IMR-90 (cell line): ENCODE measurements at regions not wholly inside any gene's neighbourhood (a gene's known extent, or its start where the extent isn't known, plus 50 kb on each side); places are given as distances from the start of the nearest gene placed in this dataset.

ENCODE experiments used
- ATAC-seq: fragments of 200-7000 bp; cut with Tn5 transposase; 2 replicates; pipeline ENCODE4 v1.9.1; 2020; ENCODE audit warnings: low read depth, mild to moderate bottlenecking, moderate library complexity
- BruUV-seq: library from RNA; stranded (reverse); fragments of 400-500 nt; replicated peaks from 2 replicates; lab custom pipeline; 2021; lab: Mats Ljungman, UMichigan
- CTCF ChIA-PET: fragments of 300-600 bp; formaldehyde crosslinking; extraction: SDS; loops from one replicate; lab custom pipeline; 2021; ENCODE audit warnings: antibody characterized with exemption; lab: Yijun Ruan, JAX
- POLR2A ChIA-PET: fragments of 300-600 bp; sonication (Branson Sonifier 250); formaldehyde crosslinking; loops from one replicate; lab custom pipeline; 2022; ENCODE audit warnings: antibody characterized with exemption; ENCODE audit not compliant: unreplicated experiment; lab: Charles Lee
- DNase-seq: peaks from one replicate; pipeline ENCODE4 v3.0.0; 2013
- H2AFZ ChIP-seq: replicated peaks from 2 replicates; pipeline ENCODE3; 2013; ENCODE audit warnings: low read length, mild to moderate bottlenecking; ENCODE audit not compliant: poor library complexity
- H2AK5ac ChIP-seq: 2 replicates; pipeline ENCODE4 v1.6.1; 2013; ENCODE audit warnings: low read depth, low read length, inconsistent platforms
- H2AK9ac ChIP-seq: replicated peaks from 2 replicates; pipeline ENCODE3; 2013; ENCODE audit warnings: mild to moderate bottlenecking, low read depth, low read length, moderate library complexity; ENCODE audit not compliant: poor library complexity
- H2BK120ac ChIP-seq: 2 replicates; pipeline ENCODE4 v1.6.1; 2013; ENCODE audit warnings: low read depth, low read length, inconsistent platforms
- H2BK15ac ChIP-seq: 3 replicates; pipeline ENCODE4 v1.6.1; 2013; ENCODE audit warnings: low read depth, low read length, inconsistent platforms
- H2BK20ac ChIP-seq: 2 replicates; pipeline ENCODE4 v1.6.1; 2013; ENCODE audit warnings: low read depth, mild to moderate bottlenecking, inconsistent platforms, low read length, moderate library complexity
- H2BK5ac ChIP-seq: 2 replicates; pipeline ENCODE4 v1.6.1; 2013; ENCODE audit warnings: mild to moderate bottlenecking, low read depth, low read length, inconsistent platforms; ENCODE audit not compliant: poor library complexity, severe bottlenecking
- H3K14ac ChIP-seq: replicated peaks from 2 replicates; pipeline ENCODE4 v1.6.1; 2013; ENCODE audit warnings: low read depth, low read length, inconsistent platforms
- H3K18ac ChIP-seq: 2 replicates; pipeline ENCODE4 v1.6.1; 2013; ENCODE audit warnings: low read depth, low read length, control low read depth
- H3K23ac ChIP-seq: 2 replicates; pipeline ENCODE4 v1.6.1; 2013; ENCODE audit warnings: low read depth, low read length, inconsistent platforms
- H3K27ac ChIP-seq: 2 replicates; pipeline ENCODE4 v1.5.1; 2013; ENCODE audit warnings: mild to moderate bottlenecking, control low read depth, low read length; ENCODE audit not compliant: insufficient read depth
- H3K27me3 ChIP-seq: 2 replicates; pipeline ENCODE4 v1.6.1; 2013; ENCODE audit warnings: low read length; ENCODE audit not compliant: control insufficient read depth, insufficient read depth
- H3K36me3 ChIP-seq: 2 replicates; pipeline ENCODE4 v1.6.1; 2013; ENCODE audit warnings: low read length, mixed read lengths; ENCODE audit not compliant: control insufficient read depth, insufficient read depth
- H3K4ac ChIP-seq: 2 replicates; pipeline ENCODE4 v1.6.1; 2013; ENCODE audit warnings: low read depth, low read length, inconsistent platforms
- H3K4me1 ChIP-seq: 2 replicates; pipeline ENCODE4 v1.6.1; 2013; ENCODE audit warnings: low read length, mixed read lengths; ENCODE audit not compliant: control insufficient read depth, insufficient read depth
- H3K4me2 ChIP-seq: 2 replicates; pipeline ENCODE4 v1.6.1; 2013; ENCODE audit warnings: low read depth, mild to moderate bottlenecking, control low read depth, low read length, moderate library complexity
- H3K4me3 ChIP-seq: 2 replicates; pipeline ENCODE4 v1.5.1; 2013; ENCODE audit warnings: low read depth, mild to moderate bottlenecking, control low read depth, low read length, moderate library complexity; ENCODE audit not compliant: insufficient read depth
- H3K56ac ChIP-seq: 2 replicates; pipeline ENCODE4 v1.6.1; 2013; ENCODE audit warnings: low read length, inconsistent platforms; ENCODE audit not compliant: insufficient read depth; ENCODE audit errors: extremely low read depth
- H3K79me1 ChIP-seq, 2 experiments: 2 replicates each; pipeline ENCODE4 v1.6.1; 2013; ENCODE audit warnings: low read length in 2 of 2, inconsistent platforms in 1 of 2, low read depth in 1 of 2
- H3K9ac ChIP-seq: 2 replicates; pipeline ENCODE4 v1.6.1; 2013; ENCODE audit warnings: low read depth, low read length, control low read depth
- H3K9me1 ChIP-seq: 2 replicates; pipeline ENCODE4 v1.6.1; 2013; ENCODE audit warnings: low read length, inconsistent platforms; ENCODE audit not compliant: insufficient read depth
- H3K9me3 ChIP-seq: 2 replicates; pipeline ENCODE4 v1.6.1; 2013; ENCODE audit warnings: low read length; ENCODE audit not compliant: control insufficient read depth, insufficient read depth
- H4K20me1 ChIP-seq: 2 replicates; pipeline ENCODE4 v1.6.1; 2013; ENCODE audit warnings: low read length, inconsistent platforms; ENCODE audit not compliant: insufficient read depth
- H4K5ac ChIP-seq: 2 replicates; pipeline ENCODE4 v1.6.1; 2013; ENCODE audit warnings: mild to moderate bottlenecking, low read depth, low read length, control low read depth
- H4K8ac ChIP-seq, 2 experiments: 2 replicates each; pipeline ENCODE4 v1.6.1; 2013; ENCODE audit warnings: low read depth in 2 of 2, low read length in 2 of 2, control low read depth in 1 of 2, inconsistent platforms in 1 of 2
- H4K91ac ChIP-seq: 2 replicates; pipeline ENCODE4 v1.6.1; 2013; ENCODE audit warnings: low read depth, low read length, inconsistent platforms; ENCODE audit not compliant: insufficient read depth
- CEBPB ChIP-seq: IDR thresholded peaks from 2 replicates; pipeline ENCODE4 v1.6.1; 2012; ENCODE audit warnings: low read depth, low read length, improper control_type of control experiment
- RAD21 ChIP-seq: IDR thresholded peaks from 2 replicates; pipeline ENCODE4 v1.6.1; 2012; ENCODE audit warnings: low read length, improper control_type of control experiment
- SMC3 ChIP-seq: fragments of 150-350 bp; IDR thresholded peaks from 2 replicates; pipeline ENCODE4 v1.6.1; 2016; ENCODE audit warnings: low read depth, mild to moderate bottlenecking, antibody characterized with exemption, low read length, moderate library complexity
- WGBS, 2 experiments: methylation state at CpG; one replicate each; pipeline versions ENCODE4 v1.1.5 to v1.1.7; 2013; ENCODE audit warnings: missing lambda C conversion rate in 2 of 2; ENCODE audit not compliant: insufficient read length in 1 of 2; ENCODE audit errors: extremely low coverage in 2 of 2; 5-methylcytosine and 5-hydroxymethylcytosine counted together
- dilution Hi-C: fragments of 300-500 bp; cut with HindIII; formaldehyde crosslinking; loops from one replicate; pipeline ENCODE4 v1.14.3; 2018; ENCODE audit warnings: low sequenced_read_pairs; ENCODE audit not compliant: unreplicated experiment
- in situ Hi-C: fragments of 300-500 bp; cut with MboI; formaldehyde crosslinking; loops from 3 replicates; pipeline ENCODE4 v1.14.3; 2019; ENCODE audit warnings: low sequenced_read_pairs, inconsistent platforms, mixed read lengths
- intact Hi-C: fragments of 100-400 bp; cut with micrococcal nuclease; formaldehyde crosslinking; loops from 2 replicates; pipeline ENCODE4 v1.10.0; 2022

DNA sequence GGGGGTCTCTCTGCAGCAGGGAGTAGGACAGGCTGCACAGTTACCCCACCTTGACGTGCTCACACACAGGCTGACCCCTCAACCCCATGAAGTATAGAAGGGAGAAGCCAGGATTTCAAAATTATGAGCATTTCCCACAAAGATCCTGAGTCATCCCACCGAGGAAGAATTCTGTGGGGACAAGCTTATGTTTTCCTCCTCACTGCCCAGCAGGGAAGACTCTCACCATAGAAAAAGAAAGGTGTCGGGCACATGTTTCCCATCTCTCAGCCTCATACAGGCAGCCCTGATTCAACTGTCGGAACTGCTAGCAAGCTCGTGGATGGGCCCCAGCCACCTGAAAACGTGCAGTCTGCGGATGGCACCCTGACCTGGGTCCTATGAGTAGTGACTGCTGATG lies 499.7 kb upstream of the MKI67 start:
- no peak overlapping the region for H3K4me2 ChIP-seq
- ATAC-seq (no peak), DNase-seq (no peak)
- peak overlapping the region; percentile 43 for H2AFZ ChIP-seq
- no peak for TF ChIP-seq RAD21
- no peak for TF ChIP-seq SMC3
- no peak for TF ChIP-seq CEBPB
- in situ Hi-C loops, result no loop called here
- H3K9me1 ChIP-seq, result no peaks in the 10 kb centered on the region
- no peaks in the 10 kb centered on the region for H3K79me1 ChIP-seq
- H3K18ac ChIP-seq, result no peak overlapping the region
- no peak overlapping the region for H2AK5ac ChIP-seq
- H3K27me3 ChIP-seq, result no peaks in the 10 kb centered on the region
- ChIA-PET CTCF (no interaction called here), POLR2A (no interaction called here)
- no peak overlapping the region for H3K4ac ChIP-seq
- intact Hi-C loops, result no loop called here
- H2BK5ac ChIP-seq, result no peak overlapping the region
- no peaks in the 10 kb centered on the region for H3K4me1 ChIP-seq
- WGBS, 2 experiments, result no CpG with 5 or more reads among the region's 7 CpGs
- H3K36me3 ChIP-seq, result no peaks in the 10 kb centered on the region
- no peak overlapping the region for H3K14ac ChIP-seq
- H3K27ac ChIP-seq, result no peak overlapping the region
- no peak overlapping the region for H4K91ac ChIP-seq
- no peak overlapping the region for H2AK9ac ChIP-seq
- no peaks in the 10 kb centered on the region for H4K20me1 ChIP-seq
- H2BK120ac ChIP-seq, result no peak overlapping the region
- no peak overlapping the region for H2BK15ac ChIP-seq
- no peak overlapping the region for H3K23ac ChIP-seq
- BruUV-seq, result no TSS peak
- H3K4me3 ChIP-seq, result no peak overlapping the region
- H3K9me3 ChIP-seq, result peaks cover 43% of the 10 kb centered on the region
- dilution Hi-C loops, result no loop called here
- no peak overlapping the region for H2BK20ac ChIP-seq
- no peak overlapping the region for H4K5ac ChIP-seq
- H4K8ac ChIP-seq, result no peak overlapping the region
- H3K9ac ChIP-seq, result no peak overlapping the region
- no peak overlapping the region for H3K56ac ChIP-seq
